ENCODE measurements at regions not wholly inside any gene's neighbourhood (a gene's known extent, or its start where the extent isn't known, plus 50 kb on each side); places are given as distances from the start of the nearest gene placed in this dataset.

DNA sequence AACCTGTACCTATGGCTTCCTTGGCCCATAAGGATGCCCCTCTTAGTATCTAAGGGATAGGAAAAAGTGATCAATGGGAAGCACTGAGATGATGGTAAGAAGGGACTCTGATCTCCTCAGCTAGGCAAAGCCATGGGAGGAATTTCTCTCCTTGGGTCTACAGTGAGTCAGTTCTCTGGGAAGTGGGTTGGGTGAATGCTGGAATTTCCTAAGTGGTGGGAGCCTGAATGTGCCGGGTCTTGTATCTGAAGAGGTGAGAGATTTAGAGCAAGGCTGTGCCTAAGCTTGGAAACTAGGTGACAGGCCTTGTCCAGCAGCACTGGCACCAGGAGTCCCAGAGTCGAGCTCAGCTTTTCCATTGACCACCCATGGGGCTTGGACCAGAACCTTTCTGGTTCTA, 96.3 kb upstream of the SLC2A1 start:
- TF ChIP-seq, protein P1, sequence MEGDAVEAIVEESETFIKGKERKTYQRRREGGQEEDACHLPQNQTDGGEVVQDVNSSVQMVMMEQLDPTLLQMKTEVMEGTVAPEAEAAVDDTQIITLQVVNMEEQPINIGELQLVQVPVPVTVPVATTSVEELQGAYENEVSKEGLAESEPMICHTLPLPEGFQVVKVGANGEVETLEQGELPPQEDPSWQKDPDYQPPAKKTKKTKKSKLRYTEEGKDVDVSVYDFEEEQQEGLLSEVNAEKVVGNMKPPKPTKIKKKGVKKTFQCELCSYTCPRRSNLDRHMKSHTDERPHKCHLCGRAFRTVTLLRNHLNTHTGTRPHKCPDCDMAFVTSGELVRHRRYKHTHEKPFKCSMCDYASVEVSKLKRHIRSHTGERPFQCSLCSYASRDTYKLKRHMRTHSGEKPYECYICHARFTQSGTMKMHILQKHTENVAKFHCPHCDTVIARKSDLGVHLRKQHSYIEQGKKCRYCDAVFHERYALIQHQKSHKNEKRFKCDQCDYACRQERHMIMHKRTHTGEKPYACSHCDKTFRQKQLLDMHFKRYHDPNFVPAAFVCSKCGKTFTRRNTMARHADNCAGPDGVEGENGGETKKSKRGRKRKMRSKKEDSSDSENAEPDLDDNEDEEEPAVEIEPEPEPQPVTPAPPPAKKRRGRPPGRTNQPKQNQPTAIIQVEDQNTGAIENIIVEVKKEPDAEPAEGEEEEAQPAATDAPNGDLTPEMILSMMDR (IDR thresholded peaks at IDR 0.05; ENCODE audit: low read depth, low read length, missing control alignments): no peak
- no peak overlapping the region for H3K4me3 ChIP-seq (ENCODE audit: low read depth, low read length)
- DNase-seq (ENCODE audit: low read depth): no peak
- in situ Hi-C loops (cut with HindIII; ENCODE audit: low sequenced_read_pairs): no loop called here

DNA sequence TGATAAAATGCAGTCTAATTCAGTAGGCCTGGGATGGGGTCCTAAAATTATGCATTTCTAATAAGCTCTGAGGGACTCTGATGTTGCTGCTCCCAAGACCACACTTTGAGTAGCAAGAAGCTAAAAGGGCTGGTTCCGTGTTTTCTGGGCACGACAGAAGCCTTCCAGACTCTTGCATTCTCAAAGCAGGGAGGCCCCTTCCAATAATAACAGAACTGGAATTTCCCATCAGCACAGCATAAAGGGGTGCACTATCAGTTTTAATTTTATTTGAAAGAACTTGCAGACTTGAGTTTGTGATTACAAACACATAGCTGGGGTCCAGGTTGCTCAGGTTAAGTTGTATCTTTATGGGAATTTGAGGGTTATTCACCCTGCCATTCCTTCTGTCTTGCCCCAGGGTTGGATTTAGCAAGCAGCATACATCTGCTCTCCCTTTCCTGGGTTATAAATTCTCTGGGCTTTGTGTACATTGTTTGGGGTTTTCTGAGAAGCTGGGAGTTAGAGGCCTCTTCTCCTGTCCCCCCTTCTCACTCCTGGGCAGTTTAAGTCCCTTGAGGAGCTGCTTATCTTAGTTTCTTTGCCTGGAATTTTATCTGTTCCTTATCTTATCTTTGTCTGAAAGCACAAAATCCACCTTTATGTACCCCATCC, 94.2 kb upstream of the SLC2A1 start:
- DNase-seq (ENCODE audit: low read depth): no peak
- TF ChIP-seq, protein P1 (IDR thresholded peaks at IDR 0.05; ENCODE audit: low read depth, low read length, missing control alignments): no peak
- in situ Hi-C loops (cut with HindIII; ENCODE audit: low sequenced_read_pairs): no loop called here
- H3K4me3 ChIP-seq (ENCODE audit: low read depth, low read length): no peak overlapping the region

DNA sequence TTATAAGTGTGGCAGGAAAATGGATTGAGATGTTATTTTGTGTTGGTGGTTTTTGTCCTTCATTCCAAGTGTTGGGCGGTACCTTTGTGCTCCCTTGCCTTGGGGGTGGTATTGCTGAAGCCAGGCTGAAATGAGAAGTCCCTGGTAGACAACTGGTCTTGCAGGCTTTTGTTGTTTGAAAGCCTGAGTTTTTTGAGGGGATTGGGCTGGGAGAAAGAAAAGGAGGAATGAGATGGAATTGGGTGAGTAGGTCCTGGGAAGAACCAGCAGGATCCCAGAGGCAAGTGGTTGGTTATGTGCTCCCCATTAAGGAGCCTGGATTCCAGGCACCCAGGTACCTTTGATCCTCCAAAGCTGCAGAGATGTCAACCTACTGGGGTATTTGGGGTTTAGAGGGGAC, 93.7 kb upstream of the SLC2A1 start:
- TF ChIP-seq, protein P1 (IDR thresholded peaks at IDR 0.05; ENCODE audit: low read depth, low read length, missing control alignments): no peak
- in situ Hi-C loops (cut with HindIII; ENCODE audit: low sequenced_read_pairs): no loop called here
- no peak overlapping the region for H3K4me3 ChIP-seq (ENCODE audit: low read depth, low read length)
- DNase-seq (ENCODE audit: low read depth): no peak

DNA sequence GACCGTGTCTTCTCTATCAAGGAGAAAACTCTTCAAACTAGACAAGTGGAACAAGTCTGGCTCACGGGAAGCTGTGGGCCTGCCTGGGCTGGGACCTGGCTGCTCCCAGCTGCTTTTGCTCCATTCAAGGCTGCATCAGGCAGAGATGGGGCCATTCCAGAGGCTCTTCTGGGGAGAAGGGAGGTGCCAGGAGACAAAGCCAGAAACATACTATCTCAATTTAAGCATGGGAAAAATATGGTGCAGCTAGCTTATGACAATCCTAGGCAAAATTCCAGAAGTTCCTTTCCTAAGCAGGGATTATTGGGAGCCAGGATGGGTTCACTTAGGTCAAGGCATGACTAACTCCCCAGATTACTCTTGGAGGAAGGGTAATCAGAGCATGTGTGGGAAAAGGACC, 90.8 kb upstream of the SLC2A1 start:
- TF ChIP-seq, protein P1 (IDR thresholded peaks at IDR 0.05; ENCODE audit: low read depth, low read length, missing control alignments): no peak
- in situ Hi-C loops (cut with HindIII; ENCODE audit: low sequenced_read_pairs): no loop called here
- H3K4me3 ChIP-seq (ENCODE audit: low read depth, low read length): no peak overlapping the region
- no peak for DNase-seq (ENCODE audit: low read depth)

DNA sequence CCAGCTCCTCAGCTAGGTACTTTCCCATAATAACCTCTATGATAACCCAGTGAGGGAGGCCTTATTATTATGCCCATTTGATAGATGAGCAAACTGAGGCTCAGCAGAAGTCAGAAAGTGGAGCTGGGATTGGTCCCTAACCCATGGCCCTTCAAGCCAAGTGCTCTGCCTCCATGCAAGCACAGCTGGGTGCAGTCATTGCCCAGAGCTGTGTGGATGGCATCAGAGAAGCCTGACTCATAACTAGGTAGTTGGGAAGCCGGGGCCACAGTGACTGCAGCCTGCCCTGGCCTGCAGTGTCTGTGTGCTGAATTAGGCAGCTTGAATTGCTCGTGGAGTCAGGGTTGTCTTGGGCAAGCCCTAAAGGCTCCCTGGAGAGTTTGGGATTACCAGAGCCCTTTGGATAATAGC, 89.9 kb upstream of the SLC2A1 start:
- no peak overlapping the region for H3K4me3 ChIP-seq (ENCODE audit: low read depth, low read length)
- no peak for DNase-seq (ENCODE audit: low read depth)
- TF ChIP-seq, protein P1 (IDR thresholded peaks at IDR 0.05; ENCODE audit: low read depth, low read length, missing control alignments): no peak
- in situ Hi-C loops (cut with HindIII; ENCODE audit: low sequenced_read_pairs): no loop called here

DNA sequence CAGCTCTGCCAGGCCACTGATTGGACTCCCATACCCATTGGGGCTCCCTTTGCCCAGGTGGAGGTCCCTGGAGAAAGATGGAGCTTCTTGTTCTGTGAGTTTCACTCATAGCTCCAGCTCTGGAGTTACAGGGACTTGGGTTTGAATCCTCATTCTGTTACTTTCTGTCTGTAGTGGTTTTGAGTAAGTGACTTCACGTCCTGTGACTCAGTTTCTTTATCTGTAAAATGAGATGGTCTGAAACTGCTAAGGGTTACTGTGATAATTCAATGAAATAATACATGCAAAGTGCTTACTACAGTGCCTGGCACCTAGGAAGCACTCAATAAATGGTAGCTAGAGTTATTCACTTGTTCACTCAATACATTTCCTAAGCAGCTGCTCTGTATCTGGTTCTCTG, 88.5 kb upstream of the SLC2A1 start:
- in situ Hi-C loops (cut with HindIII; ENCODE audit: low sequenced_read_pairs): no loop called here
- TF ChIP-seq, protein P1 (IDR thresholded peaks at IDR 0.05; ENCODE audit: low read depth, low read length, missing control alignments): no peak
- DNase-seq (ENCODE audit: low read depth): no peak
- H3K4me3 ChIP-seq (ENCODE audit: low read depth, low read length): no peak overlapping the region
